Thymus (tissue), 11 donors: ENCODE measurements at regions not wholly inside any gene's neighbourhood (a gene's known extent, or its start where the extent isn't known, plus 50 kb on each side); places are given as distances from the start of the nearest gene placed in this dataset.
"Not testable (repeated sequence)": the region's sequence is repeated elsewhere in the genome, so short reads cannot be mapped to it uniquely, and the experiment has no call there.

Experiments used
- DNase-seq, 9 donors: peaks; one replicate each; pipeline ENCODE4 v3.0.0-alpha.2; 2013; ENCODE audit warnings: low spot score in 9 of 9, low read depth in 6 of 9, missing footprints in 1 of 9
- H3K27ac ChIP-seq, 2 donors: one replicate each; pipeline ENCODE4 v1.5.1; 2013; ENCODE audit warnings: control low read depth in 1 of 2, low read depth in 1 of 2, low read length in 1 of 2, mild to moderate bottlenecking in 1 of 2, moderate library complexity in 1 of 2
- H3K27me3 ChIP-seq, 2 donors: one replicate each; pipeline ENCODE4 v1.5.1; 2013; ENCODE audit warnings: low read length in 1 of 2; ENCODE audit not compliant: control insufficient read depth in 2 of 2, insufficient read depth in 1 of 2
- H3K36me3 ChIP-seq, 2 donors: one replicate each; pipeline ENCODE4 v1.5.1; 2013; ENCODE audit warnings: low read length in 1 of 2, mild to moderate bottlenecking in 1 of 2, moderate library complexity in 1 of 2; ENCODE audit not compliant: control insufficient read depth in 2 of 2, insufficient read depth in 2 of 2
- H3K4me1 ChIP-seq, 2 donors: one replicate each; pipeline ENCODE4 v1.5.1; 2013; ENCODE audit warnings: low read length in 2 of 2; ENCODE audit not compliant: control insufficient read depth in 2 of 2, insufficient read depth in 2 of 2
- H3K4me3 ChIP-seq, 2 donors: one replicate each; pipeline ENCODE4 v1.5.1; 2013; ENCODE audit warnings: low read length in 2 of 2, control low read depth in 1 of 2, mild to moderate bottlenecking in 1 of 2
- H3K9me3 ChIP-seq, 2 donors: one replicate each; pipeline ENCODE4 v1.5.1; 2013; ENCODE audit warnings: low read length in 1 of 2, mild to moderate bottlenecking in 1 of 2; ENCODE audit not compliant: control insufficient read depth in 2 of 2, insufficient read depth in 1 of 2
- WGBS: extraction: QIAGEN DNeasy Blood & Tissue Kit; methylation state at CpG from one replicate; pipeline ENCODE4 v1.1.7; 2013; 5-methylcytosine and 5-hydroxymethylcytosine counted together
- donor health status: healthy.

DNA sequence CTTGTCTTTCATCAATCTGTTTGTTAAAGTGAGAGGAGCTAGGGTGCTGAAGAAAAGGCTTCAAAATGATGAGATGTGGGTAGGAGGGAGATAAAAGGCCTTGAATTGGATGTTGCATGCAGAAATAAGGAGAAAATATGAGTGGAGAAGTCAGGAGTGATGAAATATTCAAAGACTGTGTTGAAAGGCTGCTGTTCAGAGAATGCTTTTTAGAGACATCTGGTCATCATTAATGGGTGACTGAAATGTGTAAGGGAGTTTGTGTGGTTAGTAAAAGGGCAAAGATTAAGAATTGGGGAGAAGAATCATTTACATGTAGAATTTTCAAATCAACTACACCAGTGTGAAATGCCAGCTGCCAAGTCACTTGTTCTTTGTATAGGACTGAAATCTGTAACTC lies 383.9 kb downstream of the MAT2B start:
- Histone ChIP-seq H3K4me1 (no peaks in the 10 kb centered on the region), H3K4me3 (no peak overlapping the region), H3K27ac (no peak overlapping the region), H3K27me3 (no peaks in the 10 kb centered on the region), H3K9me3 (no peaks in the 10 kb centered on the region), H3K36me3 (no peaks in the 10 kb centered on the region)
- no peak for DNase-seq

DNA sequence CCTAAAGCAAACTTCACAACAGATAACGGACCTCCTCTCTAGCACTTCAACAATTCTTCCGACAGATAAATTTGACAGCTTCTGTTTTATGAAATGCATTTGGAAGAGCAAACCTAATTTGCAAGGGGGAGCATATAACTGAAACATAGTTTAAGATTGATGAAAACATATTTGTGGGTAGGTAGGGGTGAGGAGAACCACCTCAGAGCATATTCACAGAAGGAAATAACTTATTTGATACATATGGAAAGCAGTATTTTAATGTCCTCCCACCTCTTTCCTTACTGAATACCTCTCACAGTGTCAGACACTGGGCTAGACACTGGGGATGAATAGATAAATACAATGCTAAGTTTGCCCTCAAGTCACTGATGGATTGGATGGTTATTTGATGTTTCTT lies 384.8 kb downstream of the MAT2B start:
- H3K27ac ChIP-seq, result no peak overlapping the region

DNA sequence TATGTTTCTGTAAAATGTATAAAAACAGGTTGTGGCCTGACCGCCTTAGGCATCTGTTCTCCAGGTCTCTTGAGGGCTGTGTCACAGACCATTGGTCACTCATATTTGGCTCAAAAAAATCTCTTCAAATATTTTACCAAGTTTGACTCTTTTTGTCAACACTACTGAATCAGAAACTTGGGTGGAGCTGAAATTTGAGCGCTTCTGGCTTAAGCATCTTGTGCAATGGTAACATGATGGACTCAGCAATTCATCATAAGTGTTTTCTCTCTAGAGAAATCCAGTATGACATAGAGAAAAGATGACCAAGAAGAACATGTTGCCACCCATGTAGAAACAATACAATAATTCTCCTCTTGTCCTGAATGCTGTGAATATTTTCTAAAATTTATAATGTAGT lies 387.9 kb downstream of the MAT2B start:
- H3K27me3 ChIP-seq, result no peaks in the 10 kb centered on the region
- no peaks in the 10 kb centered on the region for H3K36me3 ChIP-seq
- H3K4me1 ChIP-seq, result no peaks in the 10 kb centered on the region
- WGBS, result 96% methylated on average over 2 of the region's 2 CpGs
- no peak overlapping the region for H3K4me3 ChIP-seq
- H3K9me3 ChIP-seq, result no peaks in the 10 kb centered on the region
- no peak for DNase-seq
- no peak overlapping the region for H3K27ac ChIP-seq

More for the DNA sequence above, 384.8 kb downstream of the MAT2B start:
- Histone ChIP-seq H3K27me3 (no peaks in the 10 kb centered on the region), H3K4me1 (no peaks in the 10 kb centered on the region), H3K9me3 (no peaks in the 10 kb centered on the region), H3K36me3 (no peaks in the 10 kb centered on the region), H3K4me3 (no peak overlapping the region)
- WGBS, result 96% methylated on average over 2 of the region's 2 CpGs
- DNase-seq, result no peak

GRCh38 chr5:163894645-163895044 lies 389.2 kb downstream of the MAT2B start:
- Histone ChIP-seq H3K27me3 (no peaks in the 10 kb centered on the region), H3K4me1 (no peaks in the 10 kb centered on the region), H3K9me3 (no peaks in the 10 kb centered on the region), H3K36me3 (no peaks in the 10 kb centered on the region), H3K4me3 (no peak overlapping the region), H3K27ac (no peak overlapping the region)
- no peak for DNase-seq

GRCh38 chr5:163898873-163899272 lies 393.5 kb downstream of the MAT2B start:
- Histone ChIP-seq H3K4me3 (no peak overlapping the region), H3K27me3 (no peaks in the 10 kb centered on the region), H3K27ac (no peak overlapping the region), H3K36me3 (no peaks in the 10 kb centered on the region), H3K9me3 (no peaks in the 10 kb centered on the region), H3K4me1 (no peaks in the 10 kb centered on the region)
- DNase-seq, result no peak

DNA sequence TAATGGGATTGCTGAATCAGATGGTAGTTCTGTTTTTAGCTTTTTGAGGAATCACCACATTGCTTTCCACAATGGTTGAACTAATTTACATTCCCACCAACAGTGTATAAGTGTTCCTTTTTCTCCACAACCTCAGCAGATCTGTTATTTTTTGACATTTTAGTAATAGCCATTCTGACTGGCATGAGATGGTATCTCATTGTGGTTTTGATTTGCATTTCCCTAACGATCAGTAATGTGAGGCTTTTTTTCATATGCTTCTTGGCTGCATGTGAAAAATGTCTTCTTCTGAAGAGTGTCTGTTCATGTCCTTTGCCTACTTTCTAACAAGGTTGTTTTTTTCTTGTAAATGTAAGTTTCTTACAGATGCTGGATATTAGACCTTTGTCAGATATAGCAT lies 402.4 kb downstream of the MAT2B start:
- not testable (repeated sequence) for H3K4me1 ChIP-seq, H3K27ac ChIP-seq, H3K36me3 ChIP-seq, DNase-seq, H3K4me3 ChIP-seq, H3K27me3 ChIP-seq, H3K9me3 ChIP-seq
- WGBS, result 7% methylated on average over 1 of the region's 1 CpG

DNA sequence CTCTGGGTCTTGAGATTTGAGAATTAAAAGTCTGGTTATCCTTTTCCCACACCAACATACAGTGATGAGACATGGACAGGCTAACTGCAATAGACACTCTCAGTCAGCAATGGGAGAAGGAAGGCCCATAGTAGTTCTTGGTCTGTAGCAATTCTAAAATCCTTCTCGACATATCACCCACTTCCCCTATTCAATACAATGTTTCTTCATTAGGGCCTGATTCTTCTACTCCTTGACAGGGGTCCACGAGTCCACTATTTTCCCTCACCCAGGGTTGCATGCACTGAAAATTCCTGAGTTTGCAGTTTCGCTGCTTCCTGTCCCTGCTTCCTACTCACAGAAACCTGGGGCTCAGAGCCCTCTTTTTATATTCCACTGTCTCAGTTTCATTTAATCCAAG lies 402.8 kb downstream of the MAT2B start:
- no peak for DNase-seq
- no peaks in the 10 kb centered on the region for H3K9me3 ChIP-seq
- no peak overlapping the region for H3K4me3 ChIP-seq
- H3K36me3 ChIP-seq, result no peaks in the 10 kb centered on the region
- WGBS, result 50% methylated on average over 3 of the region's 3 CpGs
- H3K4me1 ChIP-seq, result no peaks in the 10 kb centered on the region
- no peaks in the 10 kb centered on the region for H3K27me3 ChIP-seq
- no peak overlapping the region for H3K27ac ChIP-seq

DNA sequence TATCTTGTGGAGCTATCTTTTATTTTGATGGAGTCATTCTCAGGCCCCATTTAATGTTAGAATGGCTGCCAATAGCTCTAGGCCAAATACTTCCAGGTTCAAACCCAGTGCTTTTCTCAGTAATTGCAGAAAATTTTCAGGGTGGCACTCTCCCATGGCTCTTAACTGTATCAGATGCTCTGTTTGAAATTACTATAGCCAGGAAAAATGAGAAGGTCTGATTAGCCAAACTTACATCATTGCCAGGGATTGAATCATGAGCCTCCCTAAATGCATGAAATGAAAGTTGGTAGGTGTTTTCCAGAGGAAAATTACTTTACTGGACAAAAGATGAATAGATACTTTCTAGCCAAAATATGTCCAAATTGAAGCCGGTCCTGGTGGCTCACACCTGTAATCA lies 404.8 kb downstream of the MAT2B start:
- 96% methylated on average over 1 of the region's 1 CpG for WGBS
- Histone ChIP-seq H3K9me3 (no peaks in the 10 kb centered on the region), H3K4me3 (no peak overlapping the region), H3K27me3 (no peaks in the 10 kb centered on the region), H3K27ac (no peak overlapping the region), H3K4me1 (peaks cover 0 to 3% of the 10 kb centered on the region in 2 donors), H3K36me3 (no peaks in the 10 kb centered on the region)
- no peak for DNase-seq

DNA sequence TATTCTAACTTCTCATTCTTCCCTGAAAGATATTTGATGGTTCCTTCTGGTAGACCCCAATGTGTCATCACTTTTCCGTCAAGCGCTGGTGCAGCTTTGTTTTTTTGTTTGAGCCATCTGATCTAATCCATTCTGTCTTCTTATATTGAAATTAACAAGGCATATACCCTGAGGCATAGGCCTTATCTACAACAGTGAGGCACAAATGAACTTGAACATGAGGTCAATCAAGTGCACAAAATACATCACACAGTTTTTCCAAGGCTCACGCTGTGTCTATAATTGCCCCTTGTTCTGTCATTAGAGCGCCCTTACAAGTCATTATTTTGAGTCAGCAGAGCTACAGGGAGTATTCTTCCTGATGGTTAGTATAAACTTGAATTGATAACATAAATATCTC lies 406.6 kb downstream of the MAT2B start:
- H3K9me3 ChIP-seq, result no peaks in the 10 kb centered on the region
- no peak for DNase-seq
- H3K36me3 ChIP-seq, result no peaks in the 10 kb centered on the region
- peaks cover 0 to 18% of the 10 kb centered on the region in 2 donors for H3K4me1 ChIP-seq
- WGBS, result 96% methylated on average over 4 of the region's 4 CpGs
- H3K27me3 ChIP-seq, result no peaks in the 10 kb centered on the region
- H3K27ac ChIP-seq, result no peak overlapping the region
- H3K4me3 ChIP-seq, result no peak overlapping the region

GRCh38 chr5:163913548-163913947 lies 408.1 kb downstream of the MAT2B start:
- Histone ChIP-seq H3K9me3 (no peaks in the 10 kb centered on the region), H3K27me3 (no peaks in the 10 kb centered on the region), H3K36me3 (no peaks in the 10 kb centered on the region), H3K4me3 (no peak overlapping the region), H3K27ac (no peak overlapping the region), H3K4me1 (peaks cover 0 to 18% of the 10 kb centered on the region in 2 donors)
- DNase-seq, result no peak
- 93% methylated on average over 3 of the region's 3 CpGs for WGBS
